PFSK-1 (cell line): ENCODE measurements at regions not wholly inside any gene's neighbourhood (a gene's known extent, or its start where the extent isn't known, plus 50 kb on each side); places are given as distances from the start of the nearest gene placed in this dataset.

Experiments used
- FOXP2 ChIP-seq: optimal IDR thresholded peaks from 2 replicates; pipeline ENCODE3; 2011; ENCODE audit warnings: borderline replicate concordance, control low read depth, inconsistent platforms; ENCODE audit not compliant: insufficient read depth; ENCODE audit errors: extremely low read length, extremely low read depth
- SIN3A ChIP-seq: IDR thresholded peaks from 2 replicates; pipeline ENCODE4 v1.6.1; 2012; ENCODE audit warnings: mild to moderate bottlenecking, low read length, moderate library complexity, borderline replicate concordance; ENCODE audit not compliant: insufficient read depth
- TAF1 ChIP-seq: IDR thresholded peaks from 2 replicates; pipeline ENCODE4 v1.6.1; 2012; ENCODE audit warnings: low read length, control low read depth, borderline replicate concordance; ENCODE audit not compliant: insufficient read depth
- TF ChIP-seq, protein P1 (sequence below), 2 experiments: IDR thresholded peaks; 2 replicates each; pipeline versions ENCODE4 v1.6.1 to v1.8.0; 2011 to 2012; ENCODE audit warnings: low read depth in 2 of 2, low read length in 2 of 2, control low read depth in 1 of 2, inconsistent platforms in 1 of 2, mild to moderate bottlenecking in 1 of 2, moderate library complexity in 1 of 2; ENCODE audit not compliant: insufficient read depth in 1 of 2

DNA sequence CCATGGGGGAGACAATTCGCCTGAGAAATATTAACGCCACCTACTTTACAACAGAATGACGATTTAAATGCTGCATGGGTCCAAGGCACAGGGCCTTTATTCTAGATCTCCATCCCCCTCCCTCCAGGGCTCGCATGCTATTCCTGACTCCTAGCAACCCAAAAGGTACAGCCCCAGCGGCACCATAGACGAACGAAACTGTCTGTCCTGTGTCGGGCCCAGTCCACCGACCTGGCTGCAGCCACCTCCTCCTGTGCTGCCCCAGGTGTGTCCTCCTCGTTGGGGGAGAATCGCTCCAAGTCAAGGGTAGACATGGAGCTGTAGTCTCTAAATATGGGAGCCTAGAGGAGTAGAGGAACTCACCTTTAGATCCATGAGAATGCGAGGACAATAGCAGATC is 196.5 kb downstream of the TOMM20 start:
- TF ChIP-seq, protein P1, sequence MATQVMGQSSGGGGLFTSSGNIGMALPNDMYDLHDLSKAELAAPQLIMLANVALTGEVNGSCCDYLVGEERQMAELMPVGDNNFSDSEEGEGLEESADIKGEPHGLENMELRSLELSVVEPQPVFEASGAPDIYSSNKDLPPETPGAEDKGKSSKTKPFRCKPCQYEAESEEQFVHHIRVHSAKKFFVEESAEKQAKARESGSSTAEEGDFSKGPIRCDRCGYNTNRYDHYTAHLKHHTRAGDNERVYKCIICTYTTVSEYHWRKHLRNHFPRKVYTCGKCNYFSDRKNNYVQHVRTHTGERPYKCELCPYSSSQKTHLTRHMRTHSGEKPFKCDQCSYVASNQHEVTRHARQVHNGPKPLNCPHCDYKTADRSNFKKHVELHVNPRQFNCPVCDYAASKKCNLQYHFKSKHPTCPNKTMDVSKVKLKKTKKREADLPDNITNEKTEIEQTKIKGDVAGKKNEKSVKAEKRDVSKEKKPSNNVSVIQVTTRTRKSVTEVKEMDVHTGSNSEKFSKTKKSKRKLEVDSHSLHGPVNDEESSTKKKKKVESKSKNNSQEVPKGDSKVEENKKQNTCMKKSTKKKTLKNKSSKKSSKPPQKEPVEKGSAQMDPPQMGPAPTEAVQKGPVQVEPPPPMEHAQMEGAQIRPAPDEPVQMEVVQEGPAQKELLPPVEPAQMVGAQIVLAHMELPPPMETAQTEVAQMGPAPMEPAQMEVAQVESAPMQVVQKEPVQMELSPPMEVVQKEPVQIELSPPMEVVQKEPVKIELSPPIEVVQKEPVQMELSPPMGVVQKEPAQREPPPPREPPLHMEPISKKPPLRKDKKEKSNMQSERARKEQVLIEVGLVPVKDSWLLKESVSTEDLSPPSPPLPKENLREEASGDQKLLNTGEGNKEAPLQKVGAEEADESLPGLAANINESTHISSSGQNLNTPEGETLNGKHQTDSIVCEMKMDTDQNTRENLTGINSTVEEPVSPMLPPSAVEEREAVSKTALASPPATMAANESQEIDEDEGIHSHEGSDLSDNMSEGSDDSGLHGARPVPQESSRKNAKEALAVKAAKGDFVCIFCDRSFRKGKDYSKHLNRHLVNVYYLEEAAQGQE (IDR thresholded peaks at IDR 0.05; ENCODE audit: insufficient read depth in 1 of 2, low read depth in 2 of 2, low read length in 2 of 2), result no peak
- TF ChIP-seq SIN3A, result no peak
- TF ChIP-seq TAF1, result no peak
- TF ChIP-seq FOXP2, result no peak
